ENCODE measurements at regions not wholly inside any gene's neighbourhood (a gene's known extent, or its start where the extent isn't known, plus 50 kb on each side); places are given as distances from the start of the nearest gene placed in this dataset.
A peak's percentile ranks its signal among the peaks of the same experiment; 100 is the strongest.

- no peak overlapping the region for H3K4me3 ChIP-seq (ENCODE audit: low read depth, low read length)
- TF ChIP-seq CTCF (IDR thresholded peaks at IDR 0.05; ENCODE audit: low read depth, low read length): no peak
- DNase-seq (ENCODE audit: low read depth, low spot score): peak; percentile 45
- in situ Hi-C loops (cut with HindIII; ENCODE audit: low sequenced_read_pairs): no loop called here
These were observed 507.0 kb downstream of the SNAPC1 start for GRCh38 chr14:62269204-62269603.

- in situ Hi-C loops (cut with HindIII; ENCODE audit: low sequenced_read_pairs): no loop called here
- TF ChIP-seq CTCF (IDR thresholded peaks at IDR 0.05; ENCODE audit: low read depth, low read length): no peak
- no peak for DNase-seq (ENCODE audit: low read depth, low spot score)
- H3K4me3 ChIP-seq (ENCODE audit: low read depth, low read length): no peak overlapping the region
These were observed 508.0 kb downstream of the SNAPC1 start for GRCh38 chr14:62270236-62270635.

- no peak for DNase-seq (ENCODE audit: low read depth, low spot score)
- in situ Hi-C loops (cut with HindIII; ENCODE audit: low sequenced_read_pairs): no loop called here
- no peak for TF ChIP-seq CTCF (IDR thresholded peaks at IDR 0.05; ENCODE audit: low read depth, low read length)
- H3K4me3 ChIP-seq (ENCODE audit: low read depth, low read length): no peak overlapping the region
These were observed 518.1 kb downstream of the SNAPC1 start for GRCh38 chr14:62280366-62280765.

GRCh38 chr14:62283837-62284236 lies 521.6 kb downstream of the SNAPC1 start:
- DNase-seq (ENCODE audit: low read depth, low spot score): no peak
- in situ Hi-C loops (cut with HindIII; ENCODE audit: low sequenced_read_pairs): no loop called here
- no peak overlapping the region for H3K4me3 ChIP-seq (ENCODE audit: low read depth, low read length)
- TF ChIP-seq CTCF (IDR thresholded peaks at IDR 0.05; ENCODE audit: low read depth, low read length): no peak

GRCh38 chr14:62289471-62289870 lies 527.3 kb downstream of the SNAPC1 start:
- H3K4me3 ChIP-seq (ENCODE audit: low read depth, low read length): no peak overlapping the region
- no peak for TF ChIP-seq CTCF (IDR thresholded peaks at IDR 0.05; ENCODE audit: low read depth, low read length)
- DNase-seq (ENCODE audit: low read depth, low spot score): peak; percentile 89
- in situ Hi-C loops (cut with HindIII; ENCODE audit: low sequenced_read_pairs): no loop called here

- in situ Hi-C loops (cut with HindIII; ENCODE audit: low sequenced_read_pairs): no loop called here
- no peak overlapping the region for H3K4me3 ChIP-seq (ENCODE audit: low read depth, low read length)
- TF ChIP-seq CTCF (IDR thresholded peaks at IDR 0.05; ENCODE audit: low read depth, low read length): no peak
- peak; percentile 34 for DNase-seq (ENCODE audit: low read depth, low spot score)
These were observed 538.9 kb downstream of the SNAPC1 start for GRCh38 chr14:62301080-62301479.

GRCh38 chr14:62301911-62302310 lies 539.7 kb downstream of the SNAPC1 start:
- no peak for TF ChIP-seq CTCF (IDR thresholded peaks at IDR 0.05; ENCODE audit: low read depth, low read length)
- H3K4me3 ChIP-seq (ENCODE audit: low read depth, low read length): no peak overlapping the region
- peak; percentile 56 for DNase-seq (ENCODE audit: low read depth, low spot score)
- in situ Hi-C loops (cut with HindIII; ENCODE audit: low sequenced_read_pairs): no loop called here
